ENCODE measurements at regions not wholly inside any gene's neighbourhood (a gene's known extent, or its start where the extent isn't known, plus 50 kb on each side); places are given as distances from the start of the nearest gene placed in this dataset.
"Not testable (repeated sequence)": the region's sequence is repeated elsewhere in the genome, so short reads cannot be mapped to it uniquely, and the experiment has no call there.

GRCh38 chr4:117014236-117014635 is 71.1 kb downstream of the TRAM1L1 start:
- no peak for DNase-seq
- Mint-ChIP-seq H3K27me3 (no peaks in the 10 kb centered on the region), H3K4me1 (no peaks in the 10 kb centered on the region), H3K27ac (no peak overlapping the region), H3K4me3 (no peak overlapping the region), H3K36me3 (ENCODE audit: low read depth) (no peaks in the 10 kb centered on the region)
- no peaks in the 10 kb centered on the region for H3K9me3 ChIP-seq (ENCODE audit: control insufficient read depth, low read length, poor library complexity, severe bottlenecking)
- no peak for ATAC-seq

- H3K9me3 ChIP-seq (ENCODE audit: control insufficient read depth, low read length, poor library complexity, severe bottlenecking), result no peaks in the 10 kb centered on the region
- DNase-seq, result no peak
- no peaks in the 10 kb centered on the region for H3K27me3 Mint-ChIP-seq
- H3K4me3 Mint-ChIP-seq, result no peak overlapping the region
- no peaks in the 10 kb centered on the region for H3K4me1 Mint-ChIP-seq
- H3K36me3 Mint-ChIP-seq (ENCODE audit: low read depth), result no peaks in the 10 kb centered on the region
- ATAC-seq, result no peak
- no peak overlapping the region for H3K27ac Mint-ChIP-seq
Measured at GRCh38 chr4:117010671-117011070, 74.7 kb downstream of the TRAM1L1 start.

- Mint-ChIP-seq H3K27me3 (no peaks in the 10 kb centered on the region), H3K4me1 (no peaks in the 10 kb centered on the region), H3K27ac (no peak overlapping the region), H3K4me3 (no peak overlapping the region), H3K36me3 (ENCODE audit: low read depth) (no peaks in the 10 kb centered on the region)
- DNase-seq, result no peak
- no peak for ATAC-seq
- no peaks in the 10 kb centered on the region for H3K9me3 ChIP-seq (ENCODE audit: control insufficient read depth, low read length, poor library complexity, severe bottlenecking)
Measured at GRCh38 chr4:117001077-117001476, 84.3 kb downstream of the TRAM1L1 start.

GRCh38 chr4:116982656-116983055 is 102.7 kb downstream of the TRAM1L1 start:
- no peak for ATAC-seq
- Mint-ChIP-seq H3K36me3 (ENCODE audit: low read depth) (no peaks in the 10 kb centered on the region), H3K27me3 (no peaks in the 10 kb centered on the region), H3K27ac (no peak overlapping the region), H3K4me3 (no peak overlapping the region), H3K4me1 (no peaks in the 10 kb centered on the region)
- DNase-seq, result no peak
- H3K9me3 ChIP-seq (ENCODE audit: control insufficient read depth, low read length, poor library complexity, severe bottlenecking), result no peaks in the 10 kb centered on the region

GRCh38 chr4:116980436-116980835 is 104.9 kb downstream of the TRAM1L1 start:
- H3K4me1 Mint-ChIP-seq; ATAC-seq; H3K4me3 Mint-ChIP-seq; H3K36me3 Mint-ChIP-seq (ENCODE audit: low read depth); H3K27me3 Mint-ChIP-seq; DNase-seq; H3K27ac Mint-ChIP-seq; H3K9me3 ChIP-seq (ENCODE audit: control insufficient read depth, low read length, poor library complexity, severe bottlenecking): not testable (repeated sequence)

GRCh38 chr4:116959045-116959444 is 126.3 kb downstream of the TRAM1L1 start:
- Mint-ChIP-seq H3K27ac (no peak overlapping the region), H3K4me3 (no peak overlapping the region), H3K4me1 (no peaks in the 10 kb centered on the region), H3K36me3 (ENCODE audit: low read depth) (no peaks in the 10 kb centered on the region), H3K27me3 (no peaks in the 10 kb centered on the region)
- no peak for DNase-seq
- no peaks in the 10 kb centered on the region for H3K9me3 ChIP-seq (ENCODE audit: control insufficient read depth, low read length, poor library complexity, severe bottlenecking)
- no peak for ATAC-seq

GRCh38 chr4:116953947-116954346 is 131.4 kb downstream of the TRAM1L1 start:
- H3K36me3 Mint-ChIP-seq (ENCODE audit: low read depth), result no peaks in the 10 kb centered on the region
- ATAC-seq (no peak), DNase-seq (no peak)
- H3K27ac Mint-ChIP-seq, result no peak overlapping the region
- no peaks in the 10 kb centered on the region for H3K4me1 Mint-ChIP-seq
- H3K4me3 Mint-ChIP-seq, result no peak overlapping the region
- H3K27me3 Mint-ChIP-seq, result no peaks in the 10 kb centered on the region
- no peaks in the 10 kb centered on the region for H3K9me3 ChIP-seq (ENCODE audit: control insufficient read depth, low read length, poor library complexity, severe bottlenecking)

GRCh38 chr4:116952530-116953136 is 132.7 kb downstream of the TRAM1L1 start:
- no peak overlapping the region for H3K4me3 Mint-ChIP-seq
- no peaks in the 10 kb centered on the region for H3K9me3 ChIP-seq (ENCODE audit: control insufficient read depth, low read length, poor library complexity, severe bottlenecking)
- H3K27ac Mint-ChIP-seq, result no peak overlapping the region
- ATAC-seq (no peak), DNase-seq (no peak)
- no peaks in the 10 kb centered on the region for H3K4me1 Mint-ChIP-seq
- no peaks in the 10 kb centered on the region for H3K36me3 Mint-ChIP-seq (ENCODE audit: low read depth)
- H3K27me3 Mint-ChIP-seq, result no peaks in the 10 kb centered on the region

GRCh38 chr4:116949856-116950255 is 135.5 kb downstream of the TRAM1L1 start:
- no peaks in the 10 kb centered on the region for H3K27me3 Mint-ChIP-seq
- H3K4me3 Mint-ChIP-seq, result no peak overlapping the region
- no peak for DNase-seq
- H3K36me3 Mint-ChIP-seq (ENCODE audit: low read depth), result no peaks in the 10 kb centered on the region
- H3K4me1 Mint-ChIP-seq, result no peaks in the 10 kb centered on the region
- no peak for ATAC-seq
- H3K9me3 ChIP-seq (ENCODE audit: control insufficient read depth, low read length, poor library complexity, severe bottlenecking), result no peaks in the 10 kb centered on the region
- H3K27ac Mint-ChIP-seq, result no peak overlapping the region

GRCh38 chr4:116942315-116942714 is 143.1 kb downstream of the TRAM1L1 start:
- H3K27ac Mint-ChIP-seq, result no peak overlapping the region

GRCh38 chr4:116930329-116930728 is 155.0 kb downstream of the TRAM1L1 start:
- Mint-ChIP-seq H3K27ac (no peak overlapping the region), H3K4me3 (no peak overlapping the region), H3K36me3 (ENCODE audit: low read depth) (no peaks in the 10 kb centered on the region), H3K4me1 (no peaks in the 10 kb centered on the region), H3K27me3 (no peaks in the 10 kb centered on the region)
- ATAC-seq (no peak), DNase-seq (no peak)
- no peaks in the 10 kb centered on the region for H3K9me3 ChIP-seq (ENCODE audit: control insufficient read depth, low read length, poor library complexity, severe bottlenecking)

More at GRCh38 chr4:116942315-116942714, 143.1 kb downstream of the TRAM1L1 start:
- no peaks in the 10 kb centered on the region for H3K9me3 ChIP-seq (ENCODE audit: control insufficient read depth, low read length, poor library complexity, severe bottlenecking)
- no peaks in the 10 kb centered on the region for H3K36me3 Mint-ChIP-seq (ENCODE audit: low read depth)
- no peak for ATAC-seq
- H3K4me1 Mint-ChIP-seq, result no peaks in the 10 kb centered on the region
- no peak for DNase-seq
- H3K27me3 Mint-ChIP-seq, result no peaks in the 10 kb centered on the region
- no peak overlapping the region for H3K4me3 Mint-ChIP-seq

- no peak for ATAC-seq
- no peaks in the 10 kb centered on the region for H3K9me3 ChIP-seq (ENCODE audit: control insufficient read depth, low read length, poor library complexity, severe bottlenecking)
- H3K4me3 Mint-ChIP-seq, result no peak overlapping the region
- no peak overlapping the region for H3K27ac Mint-ChIP-seq
- H3K36me3 Mint-ChIP-seq (ENCODE audit: low read depth), result no peaks in the 10 kb centered on the region
- no peak for DNase-seq
- H3K4me1 Mint-ChIP-seq, result no peaks in the 10 kb centered on the region
- no peaks in the 10 kb centered on the region for H3K27me3 Mint-ChIP-seq
Measured at GRCh38 chr4:116926631-116927295, 158.6 kb downstream of the TRAM1L1 start.

GRCh38 chr4:116925900-116926457 is 159.4 kb downstream of the TRAM1L1 start:
- no peak for DNase-seq
- Mint-ChIP-seq H3K4me1 (no peaks in the 10 kb centered on the region), H3K4me3 (no peak overlapping the region), H3K27me3 (no peaks in the 10 kb centered on the region), H3K27ac (no peak overlapping the region), H3K36me3 (ENCODE audit: low read depth) (no peaks in the 10 kb centered on the region)
- no peak for ATAC-seq
- H3K9me3 ChIP-seq (ENCODE audit: control insufficient read depth, low read length, poor library complexity, severe bottlenecking), result no peaks in the 10 kb centered on the region

- H3K27ac Mint-ChIP-seq, result no peak overlapping the region
- ATAC-seq (no peak), DNase-seq (no peak)
- no peaks in the 10 kb centered on the region for H3K9me3 ChIP-seq (ENCODE audit: control insufficient read depth, low read length, poor library complexity, severe bottlenecking)
- no peak overlapping the region for H3K4me3 Mint-ChIP-seq
- no peaks in the 10 kb centered on the region for H3K27me3 Mint-ChIP-seq
- H3K36me3 Mint-ChIP-seq (ENCODE audit: low read depth), result no peaks in the 10 kb centered on the region
- H3K4me1 Mint-ChIP-seq, result no peaks in the 10 kb centered on the region
Measured at GRCh38 chr4:116923389-116923788, 162.0 kb downstream of the TRAM1L1 start.

All from T-helper 17 cell (primary cell).